HEK293 (cell line): ENCODE measurements at regions not wholly inside any gene's neighbourhood (a gene's known extent, or its start where the extent isn't known, plus 50 kb on each side); places are given as distances from the start of the nearest gene placed in this dataset.

Experiments
- CTCF ChIA-PET: fragments of 350-600 bp; formaldehyde crosslinking; extraction: SDS; loops from one replicate; lab custom pipeline; 2021; ENCODE audit warnings: antibody characterized with exemption; lab: Yijun Ruan, JAX
- POLR2A ChIA-PET: fragments of 300-600 bp; formaldehyde crosslinking; extraction: SDS; loops from one replicate; lab custom pipeline; 2020; ENCODE audit warnings: antibody characterized with exemption, inconsistent platforms; lab: Yijun Ruan, JAX
- H3K27ac ChIP-seq: fragments of 200-500 bp; sonication (Bioruptor generic); 2 replicates; pipeline ENCODE4 v1.5.1; 2014; ENCODE audit warnings: low read depth, low read length, control low read depth, inconsistent platforms; ENCODE audit errors: extremely low read depth
- H3K36me3 ChIP-seq, 2 experiments: fragments of 200-500 bp in 1 of 2; sonication (Bioruptor generic) in 1 of 2; 1 replicate in 1 of 2; 2 replicates in 1 of 2; pipeline ENCODE4 v1.5.1; 2014 to 2017; ENCODE audit warnings: inconsistent platforms in 2 of 2, low read length in 2 of 2; ENCODE audit not compliant: control insufficient read depth in 2 of 2, insufficient read depth in 1 of 2
- H3K4me1 ChIP-seq: fragments of 200-500 bp; sonication (Bioruptor generic); 2 replicates; pipeline ENCODE4 v1.5.1; 2014; ENCODE audit warnings: mild to moderate bottlenecking, low read length, inconsistent platforms; ENCODE audit not compliant: control insufficient read depth, insufficient read depth
- H3K4me3 ChIP-seq: 2 replicates; pipeline ENCODE4 v1.5.1; 2011; ENCODE audit warnings: low read depth, mild to moderate bottlenecking, control low read depth, low read length, moderate library complexity
- H3K9me3 ChIP-seq: fragments of 200-500 bp; sonication (Bioruptor generic); 2 replicates; pipeline ENCODE4 v1.5.1; 2014; ENCODE audit warnings: low read depth, low read length, inconsistent platforms; ENCODE audit not compliant: control insufficient read depth, insufficient read depth
- BCL6B ChIP-seq: fragments of 450-650 bp; formaldehyde crosslinking; IDR thresholded peaks from 2 replicates; pipeline ENCODE4 v1.5.1; 2017; ENCODE audit warnings: missing biosample characterization, missing genetic modification characterization
- EGR2 ChIP-seq: fragments of 450-650 bp; formaldehyde crosslinking; IDR thresholded peaks from 2 replicates; pipeline ENCODE4 v1.5.1; 2016; ENCODE audit warnings: low read depth, missing biosample characterization, missing genetic modification characterization
- GLI4 ChIP-seq: fragments of 450-650 bp; formaldehyde crosslinking; IDR thresholded peaks from 2 replicates; pipeline ENCODE4 v1.5.1; 2016; ENCODE audit warnings: missing biosample characterization, missing genetic modification characterization
- GLIS2 ChIP-seq: fragments of 450-650 bp; formaldehyde crosslinking; IDR thresholded peaks from 2 replicates; pipeline ENCODE4 v1.5.1; 2016; ENCODE audit warnings: missing biosample characterization, missing genetic modification characterization
- HOXA7 ChIP-seq: sonication (generic); formaldehyde crosslinking; IDR thresholded peaks from 2 replicates; pipeline ENCODE4 v1.8.1; 2022; ENCODE audit warnings: missing genetic modification reagents, borderline replicate concordance
- HOXC10 ChIP-seq: sonication (generic); formaldehyde crosslinking; IDR thresholded peaks from 2 replicates; pipeline ENCODE4 v1.8.1; 2023; ENCODE audit warnings: mild to moderate bottlenecking, missing genetic modification reagents
- KLF8 ChIP-seq: fragments of 450-650 bp; formaldehyde crosslinking; IDR thresholded peaks from 2 replicates; pipeline ENCODE4 v1.5.1; 2016; ENCODE audit warnings: missing biosample characterization, missing genetic modification characterization
- REPIN1 ChIP-seq: fragments of 450-650 bp; formaldehyde crosslinking; IDR thresholded peaks from 2 replicates; pipeline ENCODE4 v1.5.1; 2017; ENCODE audit warnings: missing biosample characterization, missing genetic modification characterization, low read depth
- SCRT2 ChIP-seq: fragments of 450-650 bp; formaldehyde crosslinking; IDR thresholded peaks from 2 replicates; pipeline ENCODE4 v1.5.1; 2016; ENCODE audit warnings: missing biosample characterization, missing genetic modification characterization
- SETDB1 ChIP-seq: IDR thresholded peaks from one replicate; pipeline ENCODE4 v1.6.1; 2017; ENCODE audit warnings: mild to moderate bottlenecking, low read length, moderate library complexity, mixed read lengths; ENCODE audit not compliant: insufficient read length
- SP2 ChIP-seq: fragments of 450-650 bp; formaldehyde crosslinking; IDR thresholded peaks from 2 replicates; pipeline ENCODE4 v1.5.1; 2016; ENCODE audit warnings: missing biosample characterization, missing genetic modification characterization
- SP3 ChIP-seq: fragments of 450-650 bp; formaldehyde crosslinking; IDR thresholded peaks from 2 replicates; pipeline ENCODE4 v1.5.1; 2016; ENCODE audit warnings: missing biosample characterization, missing genetic modification characterization
- ZFHX2 ChIP-seq: fragments of 450-650 bp; formaldehyde crosslinking; conservative IDR thresholded peaks from 2 replicates; pipeline ENCODE4 v1.5.1; 2016; ENCODE audit warnings: missing biosample characterization, missing genetic modification characterization
- ZNF121 ChIP-seq: fragments of 450-650 bp; formaldehyde crosslinking; IDR thresholded peaks from 2 replicates; pipeline ENCODE4 v1.5.1; 2016; ENCODE audit warnings: missing biosample characterization, missing genetic modification characterization
- ZNF169 ChIP-seq: fragments of 450-650 bp; formaldehyde crosslinking; IDR thresholded peaks from 2 replicates; pipeline ENCODE4 v1.5.1; 2016; ENCODE audit warnings: missing biosample characterization, missing genetic modification characterization
- ZNF175 ChIP-seq: fragments of 450-650 bp; formaldehyde crosslinking; IDR thresholded peaks from 2 replicates; pipeline ENCODE4 v1.5.1; 2016; ENCODE audit warnings: missing biosample characterization, missing genetic modification characterization
- ZNF26 ChIP-seq: fragments of 450-650 bp; formaldehyde crosslinking; IDR thresholded peaks from 2 replicates; pipeline ENCODE4 v1.5.1; 2016; ENCODE audit warnings: missing biosample characterization, missing genetic modification characterization
- ZNF324 ChIP-seq: fragments of 450-650 bp; formaldehyde crosslinking; IDR thresholded peaks from 2 replicates; pipeline ENCODE4 v1.5.1; 2016; ENCODE audit warnings: missing biosample characterization, missing genetic modification characterization
- ZNF350 ChIP-seq: fragments of 450-650 bp; formaldehyde crosslinking; IDR thresholded peaks from 2 replicates; pipeline ENCODE4 v1.5.0; 2017; ENCODE audit warnings: missing biosample characterization, mild to moderate bottlenecking, missing genetic modification characterization
- ZNF366 ChIP-seq: fragments of 450-650 bp; formaldehyde crosslinking; conservative IDR thresholded peaks from 2 replicates; pipeline ENCODE4 v1.5.1; 2016; ENCODE audit warnings: missing biosample characterization, missing genetic modification characterization
- ZNF510 ChIP-seq: fragments of 450-650 bp; formaldehyde crosslinking; IDR thresholded peaks from 2 replicates; pipeline ENCODE4 v1.5.1; 2018; ENCODE audit warnings: mild to moderate bottlenecking, missing genetic modification characterization, missing biosample characterization; ENCODE audit not compliant: insufficient replicate concordance
- ZNF571 ChIP-seq: fragments of 450-650 bp; formaldehyde crosslinking; IDR thresholded peaks from 2 replicates; pipeline ENCODE4 v1.5.0; 2017; ENCODE audit warnings: missing biosample characterization, missing genetic modification characterization
- ZNF585B ChIP-seq: fragments of 450-650 bp; formaldehyde crosslinking; IDR thresholded peaks from 2 replicates; pipeline ENCODE4 v1.5.1; 2016; ENCODE audit warnings: missing biosample characterization, missing genetic modification characterization
- ZNF621 ChIP-seq: fragments of 450-650 bp; formaldehyde crosslinking; IDR thresholded peaks from 2 replicates; pipeline ENCODE4 v1.5.1; 2017; ENCODE audit warnings: missing biosample characterization, missing genetic modification characterization
- ZNF626 ChIP-seq: fragments of 450-650 bp; sonication (Bioruptor Pico); formaldehyde crosslinking; IDR thresholded peaks from 2 replicates; pipeline ENCODE4 v1.5.1; 2018; ENCODE audit warnings: missing biosample characterization, missing genetic modification characterization, inconsistent platforms
- ZNF677 ChIP-seq: fragments of 450-650 bp; IDR thresholded peaks from 2 replicates; pipeline ENCODE4 v1.5.0; 2018; ENCODE audit warnings: missing biosample characterization, mild to moderate bottlenecking, missing genetic modification characterization, moderate library complexity
- ZNF792 ChIP-seq: fragments of 450-650 bp; formaldehyde crosslinking; IDR thresholded peaks from 2 replicates; pipeline ENCODE4 v1.5.1; 2016; ENCODE audit warnings: missing biosample characterization, missing genetic modification characterization
- ZSCAN18 ChIP-seq: fragments of 450-650 bp; formaldehyde crosslinking; IDR thresholded peaks from 2 replicates; pipeline ENCODE4 v1.5.1; 2016; ENCODE audit warnings: missing biosample characterization, missing genetic modification characterization

GRCh38 chr11:22479208-22479607, 141.0 kb downstream of the SLC17A6 start (continued):
- TF ChIP-seq ZNF350 (tag by site-specific recombination) (no peak), ZFHX2 (tag by site-specific recombination) (no peak), ZNF792 (tag by site-specific recombination) (no peak), SCRT2 (tag by site-specific recombination) (no peak), ZNF121 (tag by site-specific recombination) (no peak), KLF8 (tag by site-specific recombination) (no peak)

- H3K36me3 ChIP-seq, result no peaks in the 10 kb centered on the region
- TF ChIP-seq REPIN1 (tag by site-specific recombination) (no peak), ZNF366 (tag by site-specific recombination) (no peak), ZNF175 (no peak), ZNF510 (tag by site-specific recombination) (no peak), ZNF626 (tag by site-specific recombination) (no peak), KLF8 (tag by site-specific recombination) (no peak), SP3 (tag by site-specific recombination) (no peak), HOXC10 (no peak), ZSCAN18 (tag by site-specific recombination) (no peak), ZNF585B (no peak), BCL6B (tag by site-specific recombination) (no peak), ZNF324 (tag by site-specific recombination) (no peak)
- no peaks in the 10 kb centered on the region for H3K9me3 ChIP-seq
- H3K27ac ChIP-seq, result no peak overlapping the region
- no peak overlapping the region for H3K4me3 ChIP-seq
- POLR2A ChIA-PET, result no interaction called here
- CTCF ChIA-PET, result no interaction called here
- H3K4me1 ChIP-seq, result no peaks in the 10 kb centered on the region
Measured at GRCh38 chr11:22478169-22478568, 140.0 kb downstream of the SLC17A6 start.

- TF ChIP-seq ZSCAN18 (tag by site-specific recombination) (no peak), GLIS2 (no peak), ZNF571 (tag by site-specific recombination) (no peak), ZFHX2 (tag by site-specific recombination) (no peak), ZNF677 (tag by site-specific recombination) (no peak), BCL6B (tag by site-specific recombination) (no peak), ZNF169 (tag by site-specific recombination) (no peak), EGR2 (tag by site-specific recombination) (no peak), HOXA7 (CRISPR knock-in tag) (no peak), ZNF26 (tag by site-specific recombination) (no peak), SETDB1 (no peak), GLI4 (tag by site-specific recombination) (no peak), ZNF621 (tag by site-specific recombination) (no peak), SP2 (no peak)
- no peak overlapping the region for H3K4me3 ChIP-seq
- no peaks in the 10 kb centered on the region for H3K9me3 ChIP-seq
- H3K36me3 ChIP-seq, result no peaks in the 10 kb centered on the region
- ChIA-PET POLR2A (no interaction called here), CTCF (no interaction called here)
- no peaks in the 10 kb centered on the region for H3K4me1 ChIP-seq
- H3K27ac ChIP-seq, result no peak overlapping the region
Measured at GRCh38 chr11:22477312-22477711, 139.1 kb downstream of the SLC17A6 start.
